ENCODE measurements at regions not wholly inside any gene's neighbourhood (a gene's known extent, or its start where the extent isn't known, plus 50 kb on each side); places are given as distances from the start of the nearest gene placed in this dataset.
"Not testable (repeated sequence)": the region's sequence is repeated elsewhere in the genome, so short reads cannot be mapped to it uniquely, and the experiment has no call there.

DNA sequence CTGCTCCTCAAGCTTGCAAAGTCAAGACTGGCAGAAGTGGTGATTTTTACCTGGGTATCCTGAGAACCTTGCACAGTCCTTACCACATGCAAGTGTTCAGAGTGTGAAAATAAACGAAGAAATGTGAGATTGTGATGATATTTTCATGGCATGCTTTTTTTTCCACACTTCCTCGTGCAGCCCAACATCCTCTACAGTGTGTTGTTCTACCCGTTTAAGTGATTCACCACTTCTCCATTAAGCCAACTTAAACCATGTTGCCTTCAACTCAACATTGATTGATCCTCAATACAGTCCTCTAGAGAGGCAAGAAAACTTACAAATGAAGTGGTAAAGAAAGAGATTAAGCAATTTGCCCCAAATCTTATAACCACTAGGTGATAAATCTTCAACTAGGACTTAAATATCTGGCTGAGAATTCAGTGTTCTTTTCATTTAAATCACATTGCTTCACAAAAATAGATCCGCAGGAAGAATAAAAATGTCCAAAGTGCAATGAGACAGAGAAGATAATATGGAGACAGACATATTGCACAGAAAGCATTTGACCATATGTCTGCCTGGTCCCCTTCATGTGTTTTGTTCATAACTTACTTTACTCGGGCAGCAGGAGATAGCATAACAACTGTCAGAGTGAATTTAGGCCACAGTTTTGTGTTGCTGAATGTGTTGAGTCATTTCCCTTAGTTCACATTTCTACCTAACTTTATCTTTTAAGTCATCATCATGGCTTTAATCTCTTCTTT is 75.8 kb upstream of the PARP8 start:
- DNase-seq (ENCODE audit: low read depth) = peak; percentile 1

DNA sequence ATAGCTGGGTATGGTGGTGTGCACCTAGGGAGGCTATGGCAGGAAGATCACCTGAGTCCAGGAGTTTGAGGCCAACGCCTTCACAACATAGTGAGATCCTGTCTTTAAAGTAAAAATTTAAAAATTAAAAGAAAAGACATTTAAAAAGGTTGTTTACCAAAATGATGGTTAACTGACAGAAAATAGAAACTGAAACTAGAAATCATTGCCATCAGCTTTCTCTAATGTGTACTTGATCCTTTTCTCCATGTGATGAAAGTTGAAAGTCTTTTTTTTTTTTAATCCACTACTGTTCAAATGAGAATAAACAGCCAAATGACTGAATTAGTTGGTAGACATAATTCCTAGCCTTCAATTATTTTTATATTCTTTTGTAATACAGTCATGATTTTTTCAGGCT is 75.1 kb upstream of the PARP8 start:
- not testable (repeated sequence) for DNase-seq (ENCODE audit: low read depth)

DNA sequence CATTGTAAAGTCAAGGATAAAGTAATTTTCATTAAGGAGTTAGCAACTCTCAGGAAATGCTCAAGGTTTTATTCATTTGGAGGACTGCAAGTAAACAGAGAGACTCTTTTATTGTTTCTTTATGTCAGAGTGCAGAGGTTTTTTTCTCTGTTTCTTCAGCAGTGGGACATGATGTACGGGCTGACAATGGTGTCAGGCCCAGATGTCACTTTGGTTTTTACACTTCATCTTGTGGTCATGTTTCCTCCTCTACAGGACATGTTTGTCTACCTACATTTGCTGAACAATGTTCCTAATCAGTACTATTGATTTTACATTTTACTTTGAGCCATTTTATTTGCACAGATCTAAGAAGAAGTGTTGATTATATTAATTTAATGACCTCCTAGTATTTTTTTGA is 72.8 kb upstream of the PARP8 start:
- DNase-seq (ENCODE audit: low read depth) = no peak

DNA sequence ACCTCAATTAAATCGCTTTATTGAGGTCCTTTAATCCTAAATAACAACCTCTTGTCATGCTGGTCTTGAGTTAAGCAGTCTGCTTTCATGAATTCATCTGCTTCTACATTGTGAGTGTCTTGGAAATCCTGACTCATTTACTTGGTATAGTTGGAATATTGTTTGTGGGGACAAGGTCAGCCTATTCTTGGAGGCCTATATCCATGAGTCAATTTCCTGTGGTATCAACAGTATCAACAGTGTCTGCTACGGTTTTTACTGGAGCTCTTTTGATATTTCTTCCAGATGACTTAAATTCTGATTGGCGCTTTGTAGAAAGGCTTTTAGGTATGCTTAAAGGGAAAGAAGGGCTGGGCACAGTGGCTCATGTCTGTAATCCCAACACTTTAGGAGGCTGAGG is 71.2 kb upstream of the PARP8 start:
- peak; percentile 15 for DNase-seq (ENCODE audit: low read depth)

DNA sequence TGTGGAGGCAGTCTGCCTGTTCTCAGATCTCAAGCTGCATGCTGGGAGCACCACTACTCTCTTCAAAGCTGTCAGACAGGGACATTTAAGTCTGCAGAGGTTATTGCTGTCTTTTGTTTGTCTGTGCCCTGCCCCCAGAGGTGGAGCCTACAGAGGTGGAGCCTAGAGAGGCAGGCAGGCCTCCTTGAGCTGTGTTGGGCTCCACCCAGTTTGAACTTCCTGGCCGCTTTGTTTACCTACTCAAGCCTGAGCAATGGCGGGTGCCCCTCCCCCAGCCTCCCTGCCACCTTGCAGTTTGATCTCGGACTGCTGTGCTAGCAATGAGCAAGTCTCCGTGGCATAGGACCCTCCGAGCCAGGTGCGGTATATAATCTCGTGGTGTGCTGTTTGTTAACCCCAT is 64.9 kb upstream of the PARP8 start:
- DNase-seq (ENCODE audit: low read depth) = not testable (repeated sequence)

DNA sequence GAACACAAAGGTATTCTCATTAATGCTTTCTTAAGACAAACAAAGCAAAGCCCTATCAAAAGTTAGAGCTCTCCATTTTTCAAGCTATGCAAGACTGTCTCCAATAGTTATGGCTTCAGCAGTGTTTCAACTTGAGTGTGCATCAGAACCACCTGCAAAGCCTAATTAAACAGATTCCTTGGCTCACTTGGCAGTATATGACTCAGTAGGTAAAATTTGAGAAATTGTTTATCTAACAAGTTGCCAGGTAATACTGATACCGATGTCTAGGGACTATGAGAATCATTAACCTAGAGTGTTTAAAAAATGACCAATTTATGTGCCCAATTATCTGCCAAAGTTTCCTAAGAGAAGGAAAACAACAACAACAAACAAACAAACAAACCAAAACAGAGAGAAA is 60.3 kb upstream of the PARP8 start:
- no peak for DNase-seq (ENCODE audit: low read depth)

DNA sequence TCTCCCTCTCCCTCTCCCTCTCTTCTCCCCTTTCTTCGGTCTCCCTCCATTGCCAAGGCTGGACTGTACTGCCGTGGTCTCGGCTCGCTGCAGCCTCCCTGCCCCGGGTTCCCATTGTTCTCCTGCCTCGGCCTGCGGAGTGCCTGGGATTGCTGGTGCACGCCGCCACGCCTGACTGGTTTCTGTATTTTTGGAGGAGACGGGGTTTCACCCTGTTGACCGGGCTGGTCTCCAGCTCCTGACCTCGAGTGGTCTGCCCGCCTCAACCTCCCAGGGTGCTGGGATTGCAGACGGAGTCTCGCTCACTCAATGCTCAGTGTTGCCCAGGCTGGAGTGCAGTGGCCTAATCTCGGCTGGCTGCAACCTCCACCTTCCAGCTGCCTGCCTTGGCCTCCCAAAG is 59.0 kb upstream of the PARP8 start:
- not testable (repeated sequence) for DNase-seq (ENCODE audit: low read depth)

DNA sequence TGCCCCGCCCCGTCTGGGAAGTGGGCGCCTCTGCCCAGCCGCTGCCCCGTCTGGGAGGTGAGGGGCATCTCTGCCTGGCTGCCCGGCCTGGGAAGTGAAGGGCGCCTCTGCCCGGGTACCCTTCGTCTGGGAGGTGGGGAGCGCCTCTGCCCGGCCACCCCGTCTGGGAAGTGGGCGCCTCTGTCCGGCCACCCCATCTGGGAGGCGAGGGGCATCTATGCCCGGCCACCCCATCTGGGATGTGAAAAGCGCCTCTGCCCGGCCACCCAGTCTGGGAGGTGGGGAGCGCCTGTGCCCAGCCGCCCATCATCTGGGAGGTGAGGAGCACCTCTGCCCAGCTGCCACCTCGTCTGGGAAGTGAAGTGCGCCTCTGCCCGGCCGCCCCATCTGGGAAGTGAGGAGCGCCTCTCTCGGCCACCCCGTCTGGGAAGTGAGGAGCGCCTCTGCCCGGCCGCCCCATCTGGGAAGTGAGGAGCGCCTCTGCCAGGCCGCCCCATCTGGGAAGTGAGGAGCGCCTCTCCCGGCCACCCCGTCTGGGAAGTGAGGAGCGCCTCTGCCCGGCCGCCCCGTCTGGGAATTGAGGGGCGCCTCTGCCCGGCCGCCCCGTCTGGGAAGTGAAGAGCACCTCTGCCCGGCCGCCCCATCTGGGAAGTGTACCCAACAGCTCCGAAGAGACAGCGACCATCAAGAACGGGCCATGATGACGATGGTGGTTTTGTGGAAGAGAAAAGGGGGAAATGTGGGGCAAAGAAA is 58.3 kb upstream of the PARP8 start:
- not testable (repeated sequence) for DNase-seq (ENCODE audit: low read depth)

DNA sequence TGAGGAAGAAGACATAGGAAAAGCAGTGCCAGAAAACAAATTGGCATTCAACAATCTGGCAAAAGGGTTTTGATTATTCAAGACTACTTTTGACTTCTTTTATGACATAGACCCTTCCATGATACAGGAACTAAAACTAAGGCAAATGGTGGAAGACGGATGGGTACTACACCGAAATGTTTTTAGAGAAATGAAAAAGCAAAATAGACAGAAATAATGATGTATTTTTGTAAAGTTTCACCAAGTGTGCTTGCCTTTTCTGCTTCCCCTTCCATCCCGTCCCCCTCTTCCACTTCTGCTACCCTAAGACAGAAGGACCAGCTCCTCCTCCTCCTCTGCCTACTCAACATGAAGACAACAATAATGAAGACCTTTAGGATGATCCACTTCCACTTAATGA is 53.4 kb upstream of the PARP8 start:
- DNase-seq (ENCODE audit: low read depth) = not testable (repeated sequence)

All from amniotic epithelial cell (primary cell).